ENCODE measurements at regions not wholly inside any gene's neighbourhood (a gene's known extent, or its start where the extent isn't known, plus 50 kb on each side); places are given as distances from the start of the nearest gene placed in this dataset.

- no peak for DNase-seq
Measured at GRCh38 chr3:137061186-137061585, 103.4 kb downstream of the IL20RB start.

GRCh38 chr3:137062250-137062649 lies 104.5 kb downstream of the IL20RB start:
- DNase-seq = no peak

GRCh38 chr3:137065381-137065780 lies 107.6 kb downstream of the IL20RB start:
- DNase-seq = no peak

GRCh38 chr3:137066092-137066491 lies 108.3 kb downstream of the IL20RB start:
- DNase-seq = no peak

GRCh38 chr3:137071104-137071503 lies 113.3 kb downstream of the IL20RB start:
- peak; percentile 4 for DNase-seq

DNA sequence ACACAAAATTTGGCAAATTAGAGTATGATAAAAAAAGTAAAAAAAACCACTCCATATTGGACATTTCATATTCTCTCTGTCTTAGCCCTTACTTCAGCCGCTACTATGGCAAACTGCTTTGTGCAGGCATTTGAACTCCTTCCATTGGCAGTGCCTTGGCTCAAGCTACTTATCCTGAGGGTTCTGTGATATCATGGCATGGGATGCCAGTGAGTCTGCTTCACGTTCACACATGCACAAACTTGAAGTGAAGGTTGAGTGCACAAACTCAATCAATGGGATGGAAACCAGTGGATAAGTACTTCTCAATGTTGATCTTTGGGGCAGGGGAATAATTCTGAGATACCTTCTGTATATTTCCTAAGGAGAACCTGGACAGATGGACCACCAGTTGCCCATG lies 117.2 kb downstream of the IL20RB start:
- DNase-seq = no peak

- no peak for DNase-seq
Measured at GRCh38 chr3:137078040-137078439, 120.3 kb downstream of the IL20RB start.

- DNase-seq = no peak
Measured at GRCh38 chr3:137079571-137079970, 121.8 kb downstream of the IL20RB start.

GRCh38 chr3:137081711-137082110 lies 123.9 kb downstream of the IL20RB start:
- DNase-seq = no peak

DNA sequence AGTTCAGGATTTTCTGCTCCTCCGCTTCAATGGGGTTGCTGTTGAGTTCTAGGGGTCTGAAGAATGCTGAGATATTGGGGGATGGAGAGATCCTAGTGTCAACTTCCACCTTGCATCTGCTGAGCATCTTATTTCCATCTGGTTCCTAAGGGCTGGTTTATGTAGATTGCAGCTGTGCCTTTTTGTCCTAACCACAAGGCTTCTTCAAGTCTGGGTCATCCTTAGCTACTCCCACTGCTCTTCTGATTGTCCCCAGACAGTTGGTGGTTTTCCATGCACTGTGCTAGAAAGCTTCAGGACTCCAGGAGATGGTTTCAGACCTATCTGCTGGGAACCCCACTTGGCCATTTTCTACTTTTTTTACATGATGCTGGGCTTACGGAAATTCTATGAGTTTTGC lies 125.0 kb downstream of the IL20RB start:
- DNase-seq = no peak

DNA sequence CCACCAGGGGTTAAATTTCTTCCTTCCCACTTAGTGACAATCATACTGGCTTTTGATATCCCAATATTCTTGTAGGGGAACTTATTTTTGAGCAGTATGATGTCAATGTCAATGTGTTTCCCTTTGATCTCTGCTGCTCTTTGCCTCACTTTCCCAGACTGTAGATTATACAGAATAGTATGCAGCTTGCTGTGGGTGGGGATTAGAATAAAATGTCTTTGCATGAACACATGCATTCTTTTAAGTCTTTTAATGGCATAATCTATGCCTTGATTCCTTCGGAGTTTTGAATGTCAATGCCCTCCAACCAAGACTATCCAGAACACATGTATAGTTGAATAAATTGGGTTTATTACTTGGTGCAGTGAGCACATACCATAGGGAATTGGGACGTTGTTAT lies 125.5 kb downstream of the IL20RB start:
- DNase-seq = no peak

- DNase-seq = no peak
Measured at GRCh38 chr3:137084586-137084985, 126.8 kb downstream of the IL20RB start.

- peak; percentile 2 for DNase-seq
Measured at GRCh38 chr3:137097386-137097785, 139.6 kb downstream of the IL20RB start.

DNA sequence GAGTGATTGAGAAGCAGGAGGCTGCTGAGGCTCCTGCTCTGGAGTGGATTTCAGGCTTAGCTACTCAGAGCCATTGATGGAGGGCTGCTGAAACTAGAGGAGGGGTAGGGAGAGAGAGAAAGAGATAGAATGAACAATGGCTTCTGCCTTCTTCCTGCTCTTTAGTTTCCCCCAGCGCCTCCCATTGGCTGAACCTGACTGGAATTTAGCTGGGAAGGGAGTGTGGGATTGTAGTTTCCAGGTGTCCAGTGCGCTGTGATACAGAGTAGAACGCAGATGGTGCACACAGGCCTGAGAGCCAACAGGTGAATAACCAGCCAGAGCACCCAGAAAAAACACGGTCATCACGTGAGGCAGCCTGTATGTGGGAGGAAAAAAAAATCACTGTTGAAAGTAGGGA lies 140.1 kb downstream of the IL20RB start:
- DNase-seq = no peak

DNA sequence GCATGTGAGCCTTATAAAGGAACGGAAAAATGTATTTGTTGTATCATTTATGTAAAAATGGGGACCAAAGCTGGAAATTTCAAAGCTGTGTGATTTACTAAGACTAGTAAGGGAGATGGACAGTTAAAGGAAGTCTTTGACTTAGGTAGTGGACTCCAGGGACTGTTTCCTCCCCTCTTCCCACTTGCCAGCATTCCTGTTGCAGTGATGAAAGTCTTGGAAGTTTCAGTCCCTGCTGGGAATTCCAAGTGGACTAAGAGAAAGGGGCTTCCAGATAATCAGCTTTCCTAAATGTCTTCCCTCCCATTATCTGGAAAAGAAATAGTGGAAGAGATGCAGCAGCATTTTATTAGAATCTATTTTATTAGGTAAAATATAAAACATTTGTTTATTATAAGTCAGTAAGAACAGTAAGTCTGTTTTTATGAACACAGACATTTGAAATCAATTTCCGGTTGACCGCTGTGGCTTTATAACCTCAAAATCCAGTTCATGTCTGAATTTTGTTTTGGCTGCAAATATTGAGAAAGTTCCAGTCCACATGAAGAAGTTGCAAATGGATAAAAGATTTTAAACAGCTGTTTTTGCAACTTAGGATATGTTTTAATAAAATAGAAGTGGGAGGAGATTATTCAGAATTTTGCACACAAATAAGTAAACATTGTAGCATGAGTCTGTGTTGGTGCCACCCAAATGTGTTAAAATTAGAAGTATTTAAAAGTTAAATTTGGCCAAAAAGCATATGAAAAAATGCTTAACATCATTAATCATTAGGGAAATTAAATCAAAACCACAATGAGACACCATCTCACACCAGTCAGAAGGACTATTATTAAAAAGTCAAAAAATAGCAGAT lies 141.8 kb downstream of the IL20RB start:
- no peak for DNase-seq

GRCh38 chr3:137100326-137100725 lies 142.5 kb downstream of the IL20RB start:
- DNase-seq = no peak

DNA sequence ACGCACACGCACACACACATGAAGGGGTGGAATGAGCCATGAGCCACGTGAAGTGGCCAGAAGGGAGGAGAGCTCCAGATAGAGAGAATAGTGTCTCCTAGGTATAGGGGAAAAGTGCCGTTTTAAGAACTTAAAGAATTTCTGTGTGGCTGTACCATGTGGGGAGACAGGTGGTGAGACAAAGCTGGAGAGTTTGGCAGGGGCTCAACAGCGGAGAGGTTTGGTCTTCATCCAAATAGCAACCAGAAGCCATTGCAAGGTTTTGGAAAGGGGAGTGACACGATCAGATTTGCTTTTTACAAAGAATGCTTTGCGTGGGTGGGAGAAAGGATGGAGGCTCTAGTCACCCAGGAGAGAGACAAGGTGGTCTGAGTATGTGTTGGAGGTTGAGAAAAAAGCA lies 146.0 kb downstream of the IL20RB start:
- no peak for DNase-seq

DNA sequence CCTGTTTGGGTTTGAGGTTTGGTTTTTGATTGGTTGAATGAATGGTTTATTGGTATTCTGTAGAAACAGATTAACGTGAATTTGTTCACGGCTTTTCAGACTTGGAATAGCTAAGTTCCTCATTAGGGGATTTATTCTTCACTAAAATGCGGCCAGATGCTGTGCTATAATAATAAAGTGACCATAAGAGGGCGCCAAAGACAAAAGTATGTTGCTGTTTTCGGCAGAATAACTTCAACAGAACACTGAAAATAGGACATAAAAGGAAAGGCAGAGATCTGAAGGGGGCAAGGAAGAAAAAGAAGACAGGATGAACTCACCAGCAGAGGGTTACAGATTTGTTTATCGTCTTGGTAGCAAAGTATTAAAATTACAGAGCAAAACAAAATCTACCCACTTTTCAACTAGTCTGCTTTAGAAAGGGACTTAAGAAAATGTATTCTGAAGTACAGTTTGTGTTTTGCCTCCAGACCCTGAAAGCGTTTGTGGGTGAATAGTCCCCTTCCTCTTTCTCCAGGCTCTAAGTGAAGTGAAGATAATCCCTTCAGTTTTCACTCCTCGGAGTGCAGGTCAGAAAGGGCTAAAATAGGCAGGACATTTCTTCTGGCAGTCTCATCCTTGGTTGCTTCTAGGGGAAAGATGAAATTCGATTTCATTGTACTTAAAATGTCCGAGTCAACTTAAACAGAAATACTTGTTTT lies 147.6 kb downstream of the IL20RB start:
- peak; percentile 87 for DNase-seq

DNA sequence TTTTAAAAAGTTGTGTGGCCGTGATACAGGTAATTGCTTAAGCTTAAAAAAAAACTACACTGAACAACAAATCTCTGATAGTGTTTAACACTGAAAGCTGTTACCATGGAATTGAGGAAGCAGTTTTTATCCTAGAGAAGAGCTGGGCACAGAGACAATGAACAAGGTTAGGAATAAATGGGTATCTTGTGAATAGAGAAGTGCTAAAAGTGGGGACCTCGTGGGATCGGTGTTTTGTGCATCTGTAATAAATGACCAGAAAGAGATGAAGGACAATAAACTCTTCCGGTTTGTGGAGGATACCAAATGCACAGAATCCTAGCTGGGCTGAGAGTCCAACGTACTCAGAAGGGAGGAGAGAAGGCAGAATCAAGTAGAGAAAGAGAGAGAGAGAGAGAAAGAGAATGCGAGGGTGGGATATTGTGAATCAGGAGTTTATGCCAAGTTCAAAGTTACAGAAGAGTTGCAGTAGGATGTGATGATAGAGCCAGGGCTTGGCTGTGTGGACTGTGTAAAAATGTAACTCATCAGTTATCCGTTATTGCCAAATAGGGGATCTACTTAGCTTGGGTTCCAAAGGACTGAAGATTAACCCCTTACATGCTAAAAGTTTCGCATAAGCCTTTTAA lies 148.9 kb downstream of the IL20RB start:
- DNase-seq = no peak

DNA sequence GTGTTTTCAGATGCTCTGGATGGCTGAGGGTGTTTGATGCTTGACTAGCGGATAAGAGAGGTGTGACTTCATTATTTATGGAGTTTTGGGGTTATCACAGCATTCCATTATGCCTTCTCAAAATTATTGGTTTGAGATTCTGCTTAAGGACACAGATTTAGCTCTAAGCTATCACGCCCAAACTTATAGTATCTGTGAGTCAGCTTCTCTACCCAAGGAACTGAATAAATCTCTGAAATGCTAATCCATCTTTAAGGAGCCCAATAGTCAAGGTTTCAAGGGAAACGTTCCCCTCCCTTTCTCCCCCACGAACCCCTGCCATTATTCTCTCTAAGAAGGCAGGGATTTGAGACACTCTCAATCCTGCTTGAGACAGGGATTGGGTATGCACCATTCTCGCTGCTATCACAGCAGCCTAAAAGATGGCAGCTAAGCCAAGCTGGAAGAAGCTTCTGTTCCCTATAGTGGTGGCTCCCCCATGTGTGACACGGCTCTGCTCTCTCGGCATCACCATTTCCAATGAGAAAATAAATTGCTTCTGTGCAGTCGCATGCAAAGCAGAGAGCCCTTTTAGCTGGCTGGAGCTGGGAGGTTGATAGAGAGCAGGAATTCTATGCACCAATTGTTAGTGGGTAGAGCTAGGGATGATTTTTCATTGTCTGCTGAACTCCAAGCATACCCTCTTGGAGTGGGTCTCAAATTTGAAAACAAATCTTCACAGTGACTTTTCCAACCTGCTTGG lies 151.1 kb downstream of the IL20RB start:
- no peak for DNase-seq

DNA sequence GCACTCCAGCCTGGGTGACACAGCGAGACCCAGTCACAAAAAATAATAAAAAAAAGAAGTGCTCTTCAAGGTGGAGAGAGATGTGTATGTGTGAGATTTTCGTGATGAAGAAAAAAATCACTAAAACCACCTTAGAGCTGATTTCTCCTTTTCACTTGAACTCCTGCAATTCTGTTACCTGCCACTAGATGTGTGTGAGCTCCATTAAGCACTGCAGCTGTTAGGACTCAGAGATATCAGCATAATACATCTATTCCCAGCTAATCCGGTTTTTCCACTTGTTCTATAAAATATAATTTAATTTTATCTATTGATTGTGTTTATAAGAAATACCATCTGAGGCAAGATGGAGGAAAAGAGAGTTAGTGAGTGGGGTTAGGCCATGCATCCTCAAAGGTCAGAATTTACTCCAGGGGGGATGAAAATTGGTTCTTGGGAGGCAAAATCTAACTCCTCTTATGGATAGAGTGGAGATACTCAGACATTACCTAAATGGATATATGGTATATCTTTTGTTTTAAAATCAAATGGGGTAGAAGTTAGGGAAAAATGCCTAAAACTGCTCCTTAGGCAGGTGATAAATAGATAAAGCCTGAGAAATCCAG lies 152.7 kb downstream of the IL20RB start:
- DNase-seq = peak; percentile 62

DNA sequence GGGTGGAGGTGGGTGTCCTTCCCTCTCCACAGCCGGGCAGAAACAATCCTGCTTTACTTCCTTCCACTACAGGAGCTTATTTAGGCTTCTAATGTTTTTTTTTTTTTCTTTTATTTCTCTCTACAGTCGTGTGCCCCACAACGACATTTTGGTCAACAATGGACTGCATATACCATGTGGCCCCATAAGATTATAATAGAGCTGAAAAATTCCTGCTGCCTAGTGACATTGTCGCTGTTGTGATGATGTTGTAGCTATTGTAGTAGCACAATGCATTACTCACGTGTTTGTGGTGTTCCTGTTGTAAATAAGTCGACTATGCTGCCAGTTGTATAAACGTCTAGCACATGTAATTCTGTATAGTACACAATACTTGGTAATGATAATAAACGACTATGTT lies 153.7 kb downstream of the IL20RB start:
- no peak for DNase-seq

GRCh38 chr3:137116619-137117018 lies 158.8 kb downstream of the IL20RB start:
- no peak for DNase-seq

All from hematopoietic multipotent progenitor cell treated with erythropoietin and hydrocortisone succinate and interleukin-3 and kit ligand, for 6 days (in vitro differentiated cells).